HG02840 (cell line): ENCODE measurements at regions not wholly inside any gene's neighbourhood (a gene's known extent, or its start where the extent isn't known, plus 50 kb on each side); places are given as distances from the start of the nearest gene placed in this dataset.

Experiments used
- ATAC-seq: cut with Tn5 transposase; IDR thresholded peaks from one replicate; pipeline ENCODE4 v1.9.1; 2021; ENCODE audit warnings: mild to moderate bottlenecking, moderate library complexity, moderate number of reproducible peaks; ENCODE audit not compliant: unreplicated experiment, low FRiP score

DNA sequence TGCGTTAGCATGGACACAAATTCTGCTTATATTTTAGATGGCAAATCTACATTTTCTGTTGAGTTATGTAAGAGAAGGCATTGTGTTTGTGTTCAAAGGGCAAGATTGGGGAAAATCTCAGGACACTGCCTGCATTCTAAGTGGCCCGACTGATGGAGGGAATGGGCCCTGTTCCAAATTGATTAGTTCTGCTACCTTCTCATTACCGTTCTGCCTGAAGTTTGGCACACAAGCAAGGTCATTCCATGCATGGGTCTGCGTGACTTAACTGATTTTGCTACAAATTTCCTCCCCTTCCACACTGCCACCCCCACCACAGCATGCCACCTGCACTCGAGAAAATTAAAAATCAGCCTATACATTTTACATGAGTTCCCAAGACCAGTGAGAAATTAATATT is 409.9 kb downstream of the BRINP1 start:
- ATAC-seq: no peak

GRCh38 chr9:118961857-118962256 is 407.4 kb downstream of the BRINP1 start:
- ATAC-seq: no peak

DNA sequence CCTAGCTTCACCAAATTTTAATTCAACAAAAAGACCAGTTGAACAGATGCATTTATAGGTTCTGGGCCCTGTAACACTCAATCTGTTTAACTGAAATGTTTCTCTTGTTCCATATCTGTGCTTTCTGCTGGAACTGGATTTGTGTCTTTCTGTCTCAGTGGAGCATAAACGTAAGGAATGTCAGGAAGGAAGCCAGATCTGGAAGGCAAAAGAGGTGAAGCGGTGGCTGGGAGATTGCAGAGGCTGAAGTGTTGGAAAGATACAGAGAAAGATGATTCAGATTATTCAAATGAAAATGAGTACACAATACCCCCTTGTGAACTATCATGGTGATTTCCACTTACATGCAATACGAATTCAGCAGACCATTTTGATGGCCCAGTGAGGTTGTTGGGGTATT is 406.8 kb downstream of the BRINP1 start:
- ATAC-seq: no peak

- ATAC-seq: no peak
These were observed 405.6 kb downstream of the BRINP1 start for GRCh38 chr9:118963674-118964073.

- ATAC-seq: no peak
These were observed 401.3 kb downstream of the BRINP1 start for GRCh38 chr9:118967901-118968300.

- no peak for ATAC-seq
These were observed 393.5 kb downstream of the BRINP1 start for GRCh38 chr9:118975736-118976135.

GRCh38 chr9:118976160-118976559 is 393.1 kb downstream of the BRINP1 start:
- ATAC-seq: no peak

DNA sequence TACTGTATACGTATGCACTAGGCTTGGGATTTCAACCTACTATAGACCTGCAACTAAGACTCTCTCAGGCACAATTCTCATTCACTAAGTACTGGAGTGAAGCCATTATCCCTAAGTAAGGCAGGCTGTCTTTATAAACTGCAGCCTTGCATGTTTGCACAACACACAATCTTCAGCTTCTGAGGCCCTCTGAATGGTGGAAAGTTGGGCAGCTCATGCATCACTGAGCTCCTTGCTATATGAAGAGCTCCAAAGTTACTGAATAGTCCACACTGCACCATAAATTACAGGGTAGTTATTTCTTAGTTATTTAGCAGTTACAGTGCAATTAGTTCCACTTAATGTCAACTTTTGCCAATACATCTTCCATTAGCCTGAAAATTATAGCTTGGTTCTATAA is 384.6 kb downstream of the BRINP1 start:
- ATAC-seq: no peak

GRCh38 chr9:118985851-118986250 is 383.4 kb downstream of the BRINP1 start:
- ATAC-seq: no peak

GRCh38 chr9:118987167-118987566 is 382.1 kb downstream of the BRINP1 start:
- no peak for ATAC-seq

GRCh38 chr9:118990949-118991348 is 378.3 kb downstream of the BRINP1 start:
- no peak for ATAC-seq

DNA sequence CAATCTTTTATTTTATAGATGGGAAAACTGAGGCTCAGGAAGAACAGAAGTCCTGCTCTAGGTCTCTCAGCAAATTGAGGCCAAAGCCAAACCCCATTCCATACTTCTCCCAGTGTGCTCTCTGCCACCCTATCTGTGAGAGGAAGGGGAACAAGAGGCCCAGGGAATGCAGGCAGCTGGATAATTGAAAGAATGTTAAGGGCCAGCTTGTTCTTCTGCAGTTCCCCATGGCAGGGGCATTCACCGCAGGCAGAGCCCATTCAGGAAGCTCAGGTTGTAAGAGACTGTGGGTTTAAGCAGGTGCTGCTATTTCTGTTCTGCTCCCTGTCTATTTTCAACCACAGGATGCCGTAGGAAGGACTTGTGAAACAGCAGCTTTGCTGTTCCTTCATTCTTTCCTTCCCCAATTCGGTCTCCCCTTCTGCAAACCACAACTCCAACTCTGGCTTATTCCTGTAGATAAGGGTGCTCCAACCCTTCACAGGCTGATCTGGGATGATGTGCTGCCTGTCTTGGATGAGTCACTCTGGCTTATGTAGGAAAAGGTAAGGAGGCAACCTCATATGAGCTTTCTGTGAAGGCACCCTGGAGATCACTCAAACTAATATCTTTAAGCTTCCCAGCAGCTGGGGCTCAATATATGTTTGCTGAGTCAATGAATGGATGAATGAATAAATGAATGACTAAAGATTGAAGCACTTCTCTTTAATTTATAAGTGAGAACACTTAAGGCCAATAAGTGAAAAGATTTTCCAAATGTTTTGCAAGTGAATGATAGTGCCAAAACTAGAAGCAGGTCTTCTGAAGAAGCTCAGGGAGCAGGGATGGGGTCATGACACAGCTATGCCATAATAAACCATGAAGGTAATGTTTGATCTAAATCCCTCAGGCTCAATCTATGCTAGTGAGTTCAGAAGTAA is 377.6 kb downstream of the BRINP1 start:
- ATAC-seq: no peak

DNA sequence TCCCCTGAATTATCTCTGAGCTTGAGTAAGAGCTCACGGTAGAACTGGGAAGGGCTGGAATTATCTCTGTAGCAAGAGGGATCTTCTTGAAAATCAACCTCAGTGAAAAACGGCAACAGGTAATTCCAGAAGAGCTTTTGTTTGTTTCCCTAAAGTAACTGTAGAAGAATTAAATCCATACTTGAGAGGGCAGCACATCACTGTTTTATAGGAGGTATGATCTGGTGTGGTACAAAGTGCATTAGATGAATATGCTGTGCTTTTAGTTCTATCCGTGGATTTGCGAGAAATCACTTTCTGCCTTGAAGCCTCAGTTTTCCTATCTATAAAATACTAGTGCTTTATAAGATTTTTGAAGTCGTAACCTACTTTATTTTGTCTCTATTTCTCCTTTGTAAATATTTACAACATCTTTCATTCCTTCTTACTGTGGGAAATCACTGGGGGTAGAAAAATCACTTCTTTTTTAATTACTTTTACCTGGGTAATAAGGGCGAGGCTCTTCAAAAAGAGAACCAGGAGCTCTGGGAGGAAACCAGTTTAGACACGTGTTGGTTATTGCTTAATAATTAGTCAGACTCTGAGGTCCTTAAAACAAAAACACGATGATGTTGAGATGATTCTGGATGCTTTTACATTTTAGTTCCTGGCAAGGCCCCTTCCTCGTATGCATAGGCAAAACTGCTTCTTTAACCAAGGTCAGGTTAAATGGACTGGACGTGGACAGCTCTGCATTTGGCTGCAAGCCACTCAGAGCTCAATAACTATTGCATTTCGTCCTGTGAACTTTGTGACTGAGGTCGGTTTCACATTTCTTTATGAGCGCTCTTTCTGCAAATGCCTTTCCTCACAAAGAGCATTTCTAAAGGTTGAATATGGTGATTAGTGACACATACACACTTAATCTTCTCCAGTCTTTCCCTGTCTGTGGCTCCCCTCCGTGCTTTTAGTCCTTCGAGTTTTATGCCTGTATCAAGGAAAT is 376.1 kb downstream of the BRINP1 start:
- no peak for ATAC-seq

- ATAC-seq: no peak
These were observed 375.3 kb downstream of the BRINP1 start for GRCh38 chr9:118993965-118994364.

DNA sequence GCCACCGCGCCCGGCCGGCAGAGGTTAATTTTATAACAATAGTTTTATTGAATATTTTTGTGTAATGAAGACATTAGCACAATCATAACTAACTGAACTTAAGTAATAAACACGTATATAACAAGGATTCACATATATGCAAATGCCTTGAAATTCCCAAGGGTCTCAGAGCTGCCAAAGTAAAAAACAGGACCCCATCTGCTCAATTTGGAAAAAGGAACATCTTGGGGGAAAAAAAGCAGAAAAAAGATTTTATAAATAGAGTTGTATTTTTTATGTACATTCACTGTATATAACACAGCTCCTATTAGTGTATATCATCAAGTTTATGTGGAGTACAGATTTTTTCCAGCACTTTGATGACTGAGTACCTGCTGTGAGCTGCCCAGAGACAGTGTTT is 366.7 kb downstream of the BRINP1 start:
- no peak for ATAC-seq

DNA sequence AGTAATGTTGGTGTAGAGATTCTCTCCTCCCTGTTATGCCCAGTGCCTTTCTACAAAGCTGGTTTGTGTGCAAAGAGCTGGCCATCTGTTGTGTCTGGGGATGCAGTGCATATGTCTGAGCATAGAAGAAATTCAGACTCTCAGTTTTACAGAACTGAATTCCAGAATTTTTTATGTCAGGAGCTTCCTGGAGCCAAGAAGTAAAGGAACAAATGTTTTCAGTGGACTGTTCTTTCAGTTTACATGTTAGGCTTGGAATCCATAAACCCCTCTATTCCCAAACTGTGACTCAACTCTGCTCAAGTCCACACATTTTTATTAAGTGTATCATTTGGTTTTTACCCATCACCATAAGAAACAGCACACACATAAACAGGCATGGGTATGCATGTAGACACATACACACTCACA is 366.0 kb downstream of the BRINP1 start:
- ATAC-seq: no peak

GRCh38 chr9:119003882-119004617 is 365.2 kb downstream of the BRINP1 start:
- ATAC-seq: no peak

- no peak for ATAC-seq
These were observed 364.6 kb downstream of the BRINP1 start for GRCh38 chr9:119004618-119004990.

DNA sequence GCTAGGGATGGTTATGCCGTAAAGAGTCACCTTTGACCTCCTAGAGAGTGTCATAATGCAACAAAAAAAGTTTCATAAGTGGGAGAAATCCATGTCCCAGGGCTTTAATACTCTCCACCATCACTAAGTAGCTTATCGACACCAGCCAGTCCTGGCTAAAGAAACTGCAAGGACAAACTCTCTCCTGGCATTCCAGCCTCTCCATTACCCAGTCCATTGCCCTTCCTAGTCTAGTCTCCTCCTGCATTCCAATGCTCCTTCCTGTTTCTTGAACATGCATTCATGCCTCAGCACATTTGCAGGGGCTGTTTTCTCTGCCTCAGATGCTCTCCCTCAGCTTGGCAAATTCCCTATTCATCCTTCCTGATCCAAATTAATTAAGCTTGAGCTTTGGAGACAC is 364.1 kb downstream of the BRINP1 start:
- ATAC-seq: no peak

DNA sequence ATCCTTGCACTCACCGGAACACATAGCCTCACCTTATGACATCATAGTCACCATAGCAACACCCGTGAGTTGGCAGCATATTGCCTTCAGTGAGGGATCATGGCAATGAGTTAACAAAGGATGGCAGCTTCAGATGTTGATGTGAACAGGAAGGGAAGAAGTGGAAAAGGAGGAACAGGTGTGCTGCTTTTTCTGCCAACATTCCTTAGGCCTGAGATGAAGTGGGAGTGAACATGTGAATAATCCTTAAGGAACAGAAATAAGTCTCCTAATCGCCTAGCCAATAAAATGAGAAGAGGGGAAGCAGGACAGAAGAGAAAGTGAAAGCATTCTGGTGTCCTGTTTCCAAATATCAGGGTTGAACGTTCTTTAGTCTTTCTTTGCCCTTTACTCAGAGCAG is 360.0 kb downstream of the BRINP1 start:
- ATAC-seq: no peak

DNA sequence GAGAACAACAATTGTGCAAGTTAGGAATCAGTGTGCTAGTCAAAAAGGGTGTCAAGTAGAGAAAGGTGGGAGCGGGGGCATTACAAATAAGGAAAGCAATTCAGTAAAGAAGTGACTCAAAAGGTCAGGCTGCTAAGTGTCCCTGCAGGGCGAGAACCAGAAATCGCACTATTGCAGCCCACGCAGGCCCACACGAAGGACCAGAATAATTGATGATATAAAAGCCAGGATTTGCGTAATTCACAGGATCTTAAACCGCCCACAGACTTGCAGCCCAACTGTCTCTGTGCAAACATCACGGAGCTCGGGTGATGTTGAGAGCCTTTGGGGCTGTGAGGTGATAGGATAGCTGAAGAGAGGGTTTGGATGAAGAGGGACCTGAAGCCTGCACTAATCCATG is 349.0 kb downstream of the BRINP1 start:
- no peak for ATAC-seq
